ENCODE measurements at regions not wholly inside any gene's neighbourhood (a gene's known extent, or its start where the extent isn't known, plus 50 kb on each side); places are given as distances from the start of the nearest gene placed in this dataset.
"Not testable (repeated sequence)": the region's sequence is repeated elsewhere in the genome, so short reads cannot be mapped to it uniquely, and the experiment has no call there.

DNA sequence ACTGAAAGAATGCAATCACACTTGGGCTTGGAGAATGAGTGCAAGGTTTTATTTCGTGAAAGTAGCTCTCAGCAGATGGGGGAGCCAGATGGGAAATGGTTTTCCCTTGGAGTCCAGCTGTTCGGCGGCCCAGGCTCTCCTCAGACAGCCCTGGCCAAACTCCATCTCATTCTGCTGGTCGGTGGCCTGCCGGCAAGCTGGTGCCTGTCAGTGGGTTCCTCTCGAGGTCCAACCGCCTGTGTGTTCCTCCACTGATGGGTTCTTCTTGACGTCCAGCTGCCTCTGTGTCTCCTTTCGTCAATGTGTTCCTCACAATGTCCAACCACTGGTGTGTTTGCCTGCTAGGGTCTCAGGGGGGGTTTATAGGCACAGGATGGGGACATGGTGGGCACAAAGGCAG is 80.3 kb downstream of the POU3F4 start:
- Mint-ChIP-seq H3K27ac (no peak overlapping the region), H3K27me3 (no peaks in the 10 kb centered on the region), H3K9me3 (no peaks in the 10 kb centered on the region), H3K36me3 (no peaks in the 10 kb centered on the region), H3K4me3 (no peak overlapping the region), H3K4me1 (ENCODE audit: low read depth) (no peaks in the 10 kb centered on the region)
- intact Hi-C loops (cut with micrococcal nuclease), result no loop called here
- no peak for DNase-seq
- CTCF ChIA-PET, result no interaction called here
- POLR2A ChIA-PET, result no interaction called here

DNA sequence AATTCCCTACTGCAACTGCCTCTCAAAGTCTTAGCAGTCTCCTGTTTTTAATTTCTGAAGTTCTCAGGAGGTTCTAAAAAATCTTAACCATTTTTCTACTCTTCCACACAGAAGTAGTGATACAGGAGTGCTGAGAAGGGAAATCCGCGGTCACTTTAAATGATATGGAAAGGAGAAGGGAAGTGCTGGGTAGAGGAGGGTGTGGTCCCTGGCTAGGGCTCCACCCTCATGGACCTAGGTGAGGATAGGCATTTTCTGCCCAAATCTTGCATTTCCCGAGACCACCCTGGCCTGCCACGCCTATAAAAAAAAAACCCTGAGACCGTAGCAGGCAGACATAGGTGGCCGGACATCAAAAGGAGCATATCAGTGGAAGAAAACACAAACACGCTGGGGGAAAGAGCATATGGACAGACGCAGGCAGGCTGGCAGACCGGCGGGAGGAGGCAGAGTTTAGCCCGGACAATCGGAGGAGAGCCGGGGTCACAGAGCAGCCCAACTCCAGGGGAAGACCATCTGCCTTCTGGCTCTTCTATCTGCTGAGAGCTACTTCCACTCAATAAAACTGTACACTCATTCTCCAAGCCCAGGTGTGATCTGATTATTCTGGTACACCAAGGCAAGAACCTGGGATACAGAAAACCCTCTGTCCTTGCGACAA is 85.7 kb downstream of the POU3F4 start:
- no peaks in the 10 kb centered on the region for H3K27me3 Mint-ChIP-seq
- no peak overlapping the region for H3K27ac Mint-ChIP-seq
- no peaks in the 10 kb centered on the region for H3K9me3 Mint-ChIP-seq
- no peak for DNase-seq
- H3K4me1 Mint-ChIP-seq (ENCODE audit: low read depth), result no peaks in the 10 kb centered on the region
- intact Hi-C loops (cut with micrococcal nuclease), result no loop called here
- ChIA-PET CTCF (no interaction called here), POLR2A (no interaction called here)
- no peaks in the 10 kb centered on the region for H3K36me3 Mint-ChIP-seq
- no peak overlapping the region for H3K4me3 Mint-ChIP-seq

DNA sequence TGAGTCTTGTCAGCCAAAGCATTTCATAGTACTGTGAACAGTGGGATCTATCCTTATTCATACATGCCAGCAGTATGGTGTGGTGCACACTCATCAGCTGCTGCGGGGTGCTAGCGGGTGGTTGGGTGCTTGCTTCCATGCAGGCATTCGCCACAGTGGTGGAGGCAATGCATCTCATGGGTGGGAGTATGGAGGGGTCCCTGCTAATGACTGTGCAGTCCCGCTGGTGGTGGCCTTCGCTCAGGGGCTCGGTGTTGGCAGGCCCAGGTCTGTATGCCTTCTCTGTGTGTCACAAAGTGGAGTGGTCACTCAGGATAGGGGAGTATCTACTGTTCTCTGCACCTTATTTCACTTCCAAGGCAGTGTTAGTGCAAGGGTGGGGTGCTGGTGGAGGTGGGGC is 122.6 kb downstream of the POU3F4 start:
- H3K4me3 Mint-ChIP-seq, result no peak overlapping the region
- intact Hi-C loops (cut with micrococcal nuclease), result no loop called here
- CTCF ChIA-PET, result no interaction called here
- H3K9me3 Mint-ChIP-seq, result no peaks in the 10 kb centered on the region
- H3K36me3 Mint-ChIP-seq, result no peaks in the 10 kb centered on the region
- DNase-seq, result no peak
- no peak overlapping the region for H3K27ac Mint-ChIP-seq
- no peaks in the 10 kb centered on the region for H3K27me3 Mint-ChIP-seq
- peaks cover 2% of the 10 kb centered on the region for H3K4me1 Mint-ChIP-seq (ENCODE audit: low read depth)
- POLR2A ChIA-PET, result no interaction called here

GRCh38 chrX:83649706-83650105 is 141.6 kb downstream of the POU3F4 start:
- H3K27ac Mint-ChIP-seq; H3K27me3 Mint-ChIP-seq; H3K4me1 Mint-ChIP-seq (ENCODE audit: low read depth); intact Hi-C loops (cut with micrococcal nuclease); H3K36me3 Mint-ChIP-seq; H3K9me3 Mint-ChIP-seq; POLR2A ChIA-PET; H3K4me3 Mint-ChIP-seq; DNase-seq; CTCF ChIA-PET: not testable (repeated sequence)

- Mint-ChIP-seq H3K36me3 (no peaks in the 10 kb centered on the region), H3K27ac (no peak overlapping the region), H3K4me3 (no peak overlapping the region), H3K9me3 (no peaks in the 10 kb centered on the region), H3K4me1 (ENCODE audit: low read depth) (no peaks in the 10 kb centered on the region), H3K27me3 (no peaks in the 10 kb centered on the region)
- intact Hi-C loops (cut with micrococcal nuclease), result no loop called here
- CTCF ChIA-PET, result interaction anchor here (0.6 kb wide), 1 partner anchor 558 kb away, joined by 3 read pairs; no protein-coding TSS in a partner anchor
- no peak for DNase-seq
- POLR2A ChIA-PET, result no interaction called here
Measured at GRCh38 chrX:83658731-83659130, 150.6 kb downstream of the POU3F4 start.
